ENCODE measurements at regions not wholly inside any gene's neighbourhood (a gene's known extent, or its start where the extent isn't known, plus 50 kb on each side); places are given as distances from the start of the nearest gene placed in this dataset.

- DNase-seq (ENCODE audit: insufficient read length, low spot score) (no peak), FAIRE-seq (no peak)
- TF ChIP-seq POLR2A (IDR thresholded peaks at IDR 0.05; ENCODE audit: low read depth, low read length): no peak
- no peak for TF ChIP-seq PAX5 (IDR thresholded peaks at IDR 0.05; ENCODE audit: insufficient read depth, low read length, severe bottlenecking)
- TF ChIP-seq POU2F2 (IDR thresholded peaks at IDR 0.05; ENCODE audit: low read depth, low read length): no peak
- TF ChIP-seq SPI1 (IDR thresholded peaks at IDR 0.05; ENCODE audit: low read depth, low read length): no peak
- no peak for TF ChIP-seq POLR2AphosphoS5 (IDR thresholded peaks at IDR 0.05; ENCODE audit: low read depth, low read length)
- TF ChIP-seq TAF1 (IDR thresholded peaks at IDR 0.05; ENCODE audit: low read depth, low read length): no peak
These were observed 614.5 kb downstream of the IRS1 start for GRCh38 chr2:226184940-226185615.

GRCh38 chr2:226184540-226184939 lies 615.1 kb downstream of the IRS1 start:
- FAIRE-seq: no peak
- DNase-seq (ENCODE audit: insufficient read length, low spot score): no peak
- no peak for TF ChIP-seq SPI1 (IDR thresholded peaks at IDR 0.05; ENCODE audit: low read depth, low read length)
- no peak for TF ChIP-seq POLR2A (IDR thresholded peaks at IDR 0.05; ENCODE audit: low read depth, low read length)
- no peak for TF ChIP-seq POLR2AphosphoS5 (IDR thresholded peaks at IDR 0.05; ENCODE audit: low read depth, low read length)
- TF ChIP-seq POU2F2 (IDR thresholded peaks at IDR 0.05; ENCODE audit: low read depth, low read length): no peak
- no peak for TF ChIP-seq PAX5 (IDR thresholded peaks at IDR 0.05; ENCODE audit: insufficient read depth, low read length, severe bottlenecking)
- TF ChIP-seq TAF1 (IDR thresholded peaks at IDR 0.05; ENCODE audit: low read depth, low read length): no peak

GRCh38 chr2:226183550-226183949 lies 616.1 kb downstream of the IRS1 start:
- no peak for DNase-seq (ENCODE audit: insufficient read length, low spot score)
- TF ChIP-seq TAF1 (IDR thresholded peaks at IDR 0.05; ENCODE audit: low read depth, low read length) (no peak), POU2F2 (IDR thresholded peaks at IDR 0.05; ENCODE audit: low read depth, low read length) (no peak), SPI1 (IDR thresholded peaks at IDR 0.05; ENCODE audit: low read depth, low read length) (no peak), PAX5 (IDR thresholded peaks at IDR 0.05; ENCODE audit: insufficient read depth, low read length, severe bottlenecking) (no peak), POLR2A (IDR thresholded peaks at IDR 0.05; ENCODE audit: low read depth, low read length) (no peak), POLR2AphosphoS5 (IDR thresholded peaks at IDR 0.05; ENCODE audit: low read depth, low read length) (no peak)
- FAIRE-seq: no peak

- DNase-seq (ENCODE audit: insufficient read length, low spot score) (no peak), FAIRE-seq (no peak)
- TF ChIP-seq POU2F2 (IDR thresholded peaks at IDR 0.05; ENCODE audit: low read depth, low read length): no peak
These were observed 616.6 kb downstream of the IRS1 start for GRCh38 chr2:226183033-226183432.

- TF ChIP-seq POU2F2 (IDR thresholded peaks at IDR 0.05; ENCODE audit: low read depth, low read length) (no peak), POLR2A (IDR thresholded peaks at IDR 0.05; ENCODE audit: low read depth, low read length) (no peak), SPI1 (IDR thresholded peaks at IDR 0.05; ENCODE audit: low read depth, low read length) (no peak), TAF1 (IDR thresholded peaks at IDR 0.05; ENCODE audit: low read depth, low read length) (no peak), PAX5 (IDR thresholded peaks at IDR 0.05; ENCODE audit: insufficient read depth, low read length, severe bottlenecking) (no peak), POLR2AphosphoS5 (IDR thresholded peaks at IDR 0.05; ENCODE audit: low read depth, low read length) (no peak)
- FAIRE-seq: no peak
- DNase-seq (ENCODE audit: insufficient read length, low spot score): no peak
These were observed 617.7 kb downstream of the IRS1 start for GRCh38 chr2:226181909-226182308.

GRCh38 chr2:226180281-226180884 lies 619.2 kb downstream of the IRS1 start:
- DNase-seq (ENCODE audit: insufficient read length, low spot score) (no peak), FAIRE-seq (no peak)
- no peak for TF ChIP-seq TAF1 (IDR thresholded peaks at IDR 0.05; ENCODE audit: low read depth, low read length)
- no peak for TF ChIP-seq SPI1 (IDR thresholded peaks at IDR 0.05; ENCODE audit: low read depth, low read length)
- TF ChIP-seq POU2F2 (IDR thresholded peaks at IDR 0.05; ENCODE audit: low read depth, low read length): no peak
- TF ChIP-seq POLR2A (IDR thresholded peaks at IDR 0.05; ENCODE audit: low read depth, low read length): no peak

- no peak for DNase-seq (ENCODE audit: insufficient read length, low spot score)
These were observed 620.6 kb downstream of the IRS1 start for GRCh38 chr2:226179010-226179409.

GRCh38 chr2:226176283-226176984 lies 623.2 kb downstream of the IRS1 start:
- TF ChIP-seq POLR2A (IDR thresholded peaks at IDR 0.05; ENCODE audit: low read depth, low read length) (no peak), PAX5 (IDR thresholded peaks at IDR 0.05; ENCODE audit: insufficient read depth, low read length, severe bottlenecking) (no peak), POLR2AphosphoS5 (IDR thresholded peaks at IDR 0.05; ENCODE audit: low read depth, low read length) (no peak), POU2F2 (IDR thresholded peaks at IDR 0.05; ENCODE audit: low read depth, low read length) (no peak), SPI1 (IDR thresholded peaks at IDR 0.05; ENCODE audit: low read depth, low read length) (no peak), TAF1 (IDR thresholded peaks at IDR 0.05; ENCODE audit: low read depth, low read length) (no peak)
- FAIRE-seq (no peak), DNase-seq (ENCODE audit: insufficient read length, low spot score) (no peak)

More at GRCh38 chr2:226179010-226179409, 620.6 kb downstream of the IRS1 start:
- TF ChIP-seq PAX5 (IDR thresholded peaks at IDR 0.05; ENCODE audit: insufficient read depth, low read length, severe bottlenecking): no peak
- TF ChIP-seq TAF1 (IDR thresholded peaks at IDR 0.05; ENCODE audit: low read depth, low read length): no peak
- TF ChIP-seq POLR2A (IDR thresholded peaks at IDR 0.05; ENCODE audit: low read depth, low read length): no peak
- no peak for TF ChIP-seq POLR2AphosphoS5 (IDR thresholded peaks at IDR 0.05; ENCODE audit: low read depth, low read length)
- no peak for TF ChIP-seq SPI1 (IDR thresholded peaks at IDR 0.05; ENCODE audit: low read depth, low read length)
- no peak for TF ChIP-seq POU2F2 (IDR thresholded peaks at IDR 0.05; ENCODE audit: low read depth, low read length)
- FAIRE-seq: no peak

GRCh38 chr2:226174390-226174789 lies 625.2 kb downstream of the IRS1 start:
- no peak for FAIRE-seq
- TF ChIP-seq SPI1 (IDR thresholded peaks at IDR 0.05; ENCODE audit: low read depth, low read length) (no peak), PAX5 (IDR thresholded peaks at IDR 0.05; ENCODE audit: insufficient read depth, low read length, severe bottlenecking) (no peak), POLR2AphosphoS5 (IDR thresholded peaks at IDR 0.05; ENCODE audit: low read depth, low read length) (no peak), POLR2A (IDR thresholded peaks at IDR 0.05; ENCODE audit: low read depth, low read length) (no peak), POU2F2 (IDR thresholded peaks at IDR 0.05; ENCODE audit: low read depth, low read length) (no peak), TAF1 (IDR thresholded peaks at IDR 0.05; ENCODE audit: low read depth, low read length) (no peak)
- DNase-seq (ENCODE audit: insufficient read length, low spot score): no peak
